GM12892 (cell line): ENCODE measurements at regions not wholly inside any gene's neighbourhood (a gene's known extent, or its start where the extent isn't known, plus 50 kb on each side); places are given as distances from the start of the nearest gene placed in this dataset.

Source experiments
- POLR2A ChIP-seq: IDR thresholded peaks from 2 replicates; pipeline ENCODE4 v1.6.1; 2011; ENCODE audit warnings: low read depth, low read length, control low read depth
- POLR2AphosphoS5 ChIP-seq: IDR thresholded peaks from 2 replicates; pipeline ENCODE4 v1.6.1; 2011; ENCODE audit warnings: low read depth, low read length, control low read depth

GRCh38 chr14:30251017-30251416, 307.9 kb upstream of the G2E3 start:
- TF ChIP-seq POLR2AphosphoS5: no peak
- TF ChIP-seq POLR2A: no peak
